ENCODE measurements at regions not wholly inside any gene's neighbourhood (a gene's known extent, or its start where the extent isn't known, plus 50 kb on each side); places are given as distances from the start of the nearest gene placed in this dataset.

DNA sequence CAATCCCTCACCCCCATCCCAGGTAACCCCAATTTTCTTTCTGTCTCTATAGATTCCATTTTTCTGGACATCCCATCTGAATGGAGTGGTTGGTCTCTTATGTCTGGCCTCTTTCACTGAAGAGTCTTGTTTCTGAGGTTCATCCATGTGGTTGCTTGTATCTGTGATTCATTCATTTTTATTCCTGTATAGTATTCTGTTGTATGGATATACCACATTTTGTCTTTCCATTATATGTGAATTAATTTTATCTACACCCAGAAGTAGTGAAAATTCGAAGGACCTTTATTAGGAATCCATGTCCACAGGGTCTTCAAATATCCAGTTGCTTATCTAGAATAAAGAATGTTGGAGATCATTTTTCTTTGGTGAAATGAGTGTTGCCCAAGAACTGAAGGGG lies 207.6 kb upstream of the MSX2 start:
- Histone ChIP-seq H3K4me1 (ENCODE audit: control insufficient read depth in 2 of 2, insufficient read depth in 2 of 2, low read length in 1 of 2) (no peaks in the 10 kb centered on the region), H3K36me3 (ENCODE audit: control insufficient read depth in 2 of 2, insufficient read depth in 2 of 2, low read length in 1 of 2) (no peaks in the 10 kb centered on the region), H3K27me3 (ENCODE audit: control insufficient read depth in 1 of 2, insufficient read depth in 2 of 2, low read length in 2 of 2) (no peaks in the 10 kb centered on the region), H3K27ac (ENCODE audit: low read depth in 2 of 2, low read length in 1 of 2) (no peak overlapping the region), H3K9me3 (ENCODE audit: control insufficient read depth in 2 of 2, insufficient read depth in 1 of 2, low read depth in 1 of 2, low read length in 1 of 2) (peaks cover 0 to 5% of the 10 kb centered on the region in 2 donors), H3K4me3 (ENCODE audit: low read depth in 1 of 2, low read length in 2 of 2) (no peak overlapping the region)
- 75 to 77% methylated on average over 1 of the region's 1 CpG for WGBS, 2 donors

DNA sequence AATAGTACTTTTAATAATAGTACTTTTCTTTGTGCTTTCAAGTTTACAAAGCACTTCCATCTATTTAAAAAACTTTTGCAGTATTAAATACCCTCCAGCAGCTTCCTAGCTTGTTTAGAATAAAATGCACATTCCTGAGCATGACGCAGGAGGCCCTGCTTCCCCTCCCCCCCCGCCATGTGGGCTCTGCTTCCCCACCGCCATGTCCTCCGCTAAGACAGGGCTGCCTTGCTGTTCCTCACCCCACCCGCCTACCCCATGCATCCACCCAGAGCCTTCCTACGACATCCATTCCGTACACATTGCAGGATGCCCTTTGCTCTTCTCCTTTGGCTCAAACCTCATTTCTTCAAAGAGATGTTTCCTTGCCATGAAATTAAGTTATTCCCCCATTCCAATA lies 205.9 kb upstream of the MSX2 start:
- no peaks in the 10 kb centered on the region for H3K27me3 ChIP-seq (ENCODE audit: control insufficient read depth in 1 of 2, insufficient read depth in 2 of 2, low read length in 2 of 2)
- H3K4me1 ChIP-seq (ENCODE audit: control insufficient read depth in 2 of 2, insufficient read depth in 2 of 2, low read length in 1 of 2) = no peaks in the 10 kb centered on the region
- no peak overlapping the region for H3K27ac ChIP-seq (ENCODE audit: low read depth in 2 of 2, low read length in 1 of 2)
- H3K9me3 ChIP-seq (ENCODE audit: control insufficient read depth in 2 of 2, insufficient read depth in 1 of 2, low read depth in 1 of 2, low read length in 1 of 2) = no peaks in the 10 kb centered on the region
- no peak overlapping the region for H3K4me3 ChIP-seq (ENCODE audit: low read depth in 1 of 2, low read length in 2 of 2)
- WGBS, 2 donors = 72 to 82% methylated on average over 7 of the region's 7 CpGs
- no peaks in the 10 kb centered on the region for H3K36me3 ChIP-seq (ENCODE audit: control insufficient read depth in 2 of 2, insufficient read depth in 2 of 2, low read length in 1 of 2)

DNA sequence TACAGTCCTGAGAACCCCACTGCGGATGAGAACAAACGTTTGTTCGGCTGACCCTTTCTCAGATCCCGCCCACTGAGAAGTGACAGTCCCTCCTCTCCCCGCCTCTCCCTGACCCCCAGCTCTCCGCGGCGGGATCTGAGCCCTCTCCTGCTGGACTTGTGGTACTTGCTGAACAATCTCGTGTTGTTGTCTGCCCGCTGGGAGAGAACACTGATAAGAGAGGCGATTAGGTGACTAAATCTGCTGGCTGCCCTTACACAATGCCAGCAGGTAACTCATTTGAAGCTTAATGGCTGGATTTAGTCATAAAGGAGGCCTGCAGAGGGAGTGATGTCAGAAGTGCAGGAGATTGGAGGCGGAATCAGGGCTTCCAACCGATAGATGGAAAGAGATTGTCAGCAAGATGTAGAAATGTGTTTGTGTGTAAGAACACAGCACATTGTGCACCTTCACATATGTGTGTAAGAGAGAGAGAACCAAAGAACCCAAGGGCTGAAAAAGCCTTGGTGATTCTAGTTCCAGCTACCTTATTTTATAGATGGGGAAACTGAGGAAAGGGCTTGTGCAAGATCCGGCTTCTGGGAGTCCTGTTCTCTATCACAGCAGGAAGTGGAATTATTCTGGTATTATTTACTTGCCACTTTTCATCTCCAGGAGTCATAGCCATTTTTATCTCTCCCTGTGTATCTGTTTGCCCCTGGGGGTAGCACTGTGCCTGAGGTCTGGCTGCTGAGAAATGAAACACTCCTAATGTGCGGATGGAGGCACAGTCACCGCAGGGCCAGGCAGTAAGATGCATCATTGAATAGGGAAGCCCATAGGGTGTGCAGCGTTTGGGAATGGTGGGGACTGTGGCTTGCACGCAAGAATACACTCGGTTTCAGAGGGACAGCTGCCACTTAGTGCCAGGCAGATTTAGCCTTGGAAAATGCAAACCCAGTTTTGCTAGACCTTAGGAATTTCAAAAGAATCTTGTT lies 203.7 kb upstream of the MSX2 start:
- Histone ChIP-seq H3K9me3 (ENCODE audit: control insufficient read depth in 2 of 2, insufficient read depth in 1 of 2, low read depth in 1 of 2, low read length in 1 of 2) (no peaks in the 10 kb centered on the region), H3K4me3 (ENCODE audit: low read depth in 1 of 2, low read length in 2 of 2) (no peak overlapping the region), H3K4me1 (ENCODE audit: control insufficient read depth in 2 of 2, insufficient read depth in 2 of 2, low read length in 1 of 2) (no peaks in the 10 kb centered on the region), H3K36me3 (ENCODE audit: control insufficient read depth in 2 of 2, insufficient read depth in 2 of 2, low read length in 1 of 2) (no peaks in the 10 kb centered on the region), H3K27me3 (ENCODE audit: control insufficient read depth in 1 of 2, insufficient read depth in 2 of 2, low read length in 2 of 2) (no peaks in the 10 kb centered on the region), H3K27ac (ENCODE audit: low read depth in 2 of 2, low read length in 1 of 2) (no peak overlapping the region)
- 55 to 68% methylated on average over 19 of the region's 19 CpGs for WGBS, 2 donors

DNA sequence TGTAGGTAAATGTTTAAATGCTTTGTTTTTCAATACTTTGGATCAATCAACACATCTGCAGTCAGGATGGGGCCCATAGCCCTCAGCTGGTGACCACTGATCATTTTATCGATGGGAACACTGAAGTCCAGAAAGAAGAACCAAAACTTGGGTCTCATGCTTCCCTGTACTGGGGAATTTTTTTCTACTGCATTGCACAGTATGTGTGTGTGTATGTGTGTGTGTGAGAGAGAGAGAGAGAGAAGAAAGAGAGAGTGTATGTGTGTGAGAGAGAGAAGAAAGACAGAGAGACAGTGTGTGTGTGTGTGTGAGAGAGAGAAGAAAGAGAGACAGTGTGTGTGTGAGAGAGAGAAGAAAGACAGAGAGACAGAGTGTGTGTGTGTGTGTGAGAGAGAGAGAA lies 202.9 kb upstream of the MSX2 start:
- no peaks in the 10 kb centered on the region for H3K36me3 ChIP-seq (ENCODE audit: control insufficient read depth in 2 of 2, insufficient read depth in 2 of 2, low read length in 1 of 2)
- H3K27ac ChIP-seq (ENCODE audit: low read depth in 2 of 2, low read length in 1 of 2) = no peak overlapping the region
- no peaks in the 10 kb centered on the region for H3K27me3 ChIP-seq (ENCODE audit: control insufficient read depth in 1 of 2, insufficient read depth in 2 of 2, low read length in 2 of 2)
- H3K4me1 ChIP-seq (ENCODE audit: control insufficient read depth in 2 of 2, insufficient read depth in 2 of 2, low read length in 1 of 2) = no peaks in the 10 kb centered on the region
- no peaks in the 10 kb centered on the region for H3K9me3 ChIP-seq (ENCODE audit: control insufficient read depth in 2 of 2, insufficient read depth in 1 of 2, low read depth in 1 of 2, low read length in 1 of 2)
- 91 to 92% methylated on average over 1 of the region's 1 CpG for WGBS, 2 donors
- no peak overlapping the region for H3K4me3 ChIP-seq (ENCODE audit: low read depth in 1 of 2, low read length in 2 of 2)

DNA sequence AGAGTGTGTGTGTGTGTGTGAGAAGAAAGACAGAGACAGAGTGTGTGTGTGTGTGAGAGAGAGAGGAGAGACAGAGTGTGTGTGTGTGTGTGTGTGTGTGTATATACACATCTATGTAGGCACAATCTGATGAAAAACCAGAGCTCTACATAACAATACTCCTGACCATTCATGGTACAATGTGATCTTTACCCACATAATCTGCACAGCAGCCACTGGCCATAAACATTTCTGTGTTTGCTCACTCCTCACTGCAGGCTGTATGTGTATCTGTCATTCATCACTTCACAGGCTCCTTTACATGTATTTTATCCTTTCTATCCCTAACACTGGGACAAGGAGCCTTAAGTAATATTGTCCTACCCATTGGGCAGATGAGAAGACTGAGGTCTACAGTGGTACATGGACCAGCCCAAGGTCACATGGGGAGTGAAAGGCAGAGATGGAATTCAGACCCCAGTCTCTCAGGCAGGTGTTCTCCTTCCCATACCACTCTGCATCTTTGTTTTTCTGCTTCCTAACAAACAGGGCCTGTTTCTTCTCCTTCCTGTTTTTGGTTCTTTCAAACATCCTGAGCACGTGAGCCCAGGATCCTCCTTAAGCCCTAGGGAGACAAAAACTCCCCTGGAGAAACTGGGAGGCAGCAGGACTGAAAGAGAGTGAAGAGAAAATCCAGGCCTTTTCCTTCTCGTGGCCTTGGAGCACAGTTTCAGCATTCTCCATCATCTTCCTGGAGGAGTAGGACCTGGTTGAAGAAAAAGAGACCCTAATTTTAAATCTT lies 201.7 kb upstream of the MSX2 start:
- 58% methylated on average over 2 of the region's 2 CpGs for WGBS, 2 donors
- no peak overlapping the region for H3K4me3 ChIP-seq (ENCODE audit: low read depth in 1 of 2, low read length in 2 of 2)
- no peak overlapping the region for H3K27ac ChIP-seq (ENCODE audit: low read depth in 2 of 2, low read length in 1 of 2)
- no peaks in the 10 kb centered on the region for H3K36me3 ChIP-seq (ENCODE audit: control insufficient read depth in 2 of 2, insufficient read depth in 2 of 2, low read length in 1 of 2)
- H3K4me1 ChIP-seq (ENCODE audit: control insufficient read depth in 2 of 2, insufficient read depth in 2 of 2, low read length in 1 of 2) = no peaks in the 10 kb centered on the region
- H3K9me3 ChIP-seq (ENCODE audit: control insufficient read depth in 2 of 2, insufficient read depth in 1 of 2, low read depth in 1 of 2, low read length in 1 of 2) = no peaks in the 10 kb centered on the region
- H3K27me3 ChIP-seq (ENCODE audit: control insufficient read depth in 1 of 2, insufficient read depth in 2 of 2, low read length in 2 of 2) = no peaks in the 10 kb centered on the region

DNA sequence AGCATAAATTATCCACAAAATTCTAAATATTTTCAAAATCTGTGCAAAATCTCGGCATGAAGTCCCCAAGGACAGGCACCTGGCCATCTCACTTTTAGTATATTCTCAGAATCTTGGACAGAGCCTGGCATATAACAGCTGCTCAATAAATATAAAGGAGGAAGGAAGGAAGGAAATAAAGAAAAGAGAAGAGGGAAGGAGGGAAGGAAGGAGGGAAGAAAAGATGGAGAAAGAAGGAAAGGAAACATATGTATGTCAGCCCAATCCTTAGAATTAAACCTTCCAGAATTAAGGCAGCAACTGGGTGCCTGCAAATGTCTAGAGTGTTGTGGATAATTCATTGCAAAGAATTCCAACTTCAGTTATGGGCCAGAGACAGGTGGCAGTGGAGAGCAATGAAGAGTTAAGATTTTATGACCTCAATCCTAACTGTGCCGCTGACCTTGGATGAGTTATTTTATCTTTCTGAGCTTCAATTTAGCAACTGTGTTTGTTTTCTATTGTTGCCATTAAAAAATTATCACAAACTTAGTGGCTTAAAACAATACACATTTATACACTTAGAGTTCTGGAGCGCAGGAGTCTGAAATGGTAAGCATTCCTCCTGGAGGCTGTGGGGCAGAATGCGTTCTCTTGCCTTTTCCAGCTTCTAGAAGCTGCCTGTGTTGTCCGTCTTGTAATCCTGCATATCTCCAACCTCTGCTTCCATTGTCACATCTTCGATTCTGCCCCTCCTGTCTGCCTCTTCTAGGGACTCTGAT lies 200.9 kb upstream of the MSX2 start:
- Histone ChIP-seq H3K4me3 (ENCODE audit: low read depth in 1 of 2, low read length in 2 of 2) (no peak overlapping the region), H3K27ac (ENCODE audit: low read depth in 2 of 2, low read length in 1 of 2) (no peak overlapping the region), H3K36me3 (ENCODE audit: control insufficient read depth in 2 of 2, insufficient read depth in 2 of 2, low read length in 1 of 2) (no peaks in the 10 kb centered on the region), H3K27me3 (ENCODE audit: control insufficient read depth in 1 of 2, insufficient read depth in 2 of 2, low read length in 2 of 2) (no peaks in the 10 kb centered on the region), H3K9me3 (ENCODE audit: control insufficient read depth in 2 of 2, insufficient read depth in 1 of 2, low read depth in 1 of 2, low read length in 1 of 2) (no peaks in the 10 kb centered on the region), H3K4me1 (ENCODE audit: control insufficient read depth in 2 of 2, insufficient read depth in 2 of 2, low read length in 1 of 2) (no peaks in the 10 kb centered on the region)
- WGBS, 2 donors = 62 to 75% methylated on average over 6 of the region's 6 CpGs

DNA sequence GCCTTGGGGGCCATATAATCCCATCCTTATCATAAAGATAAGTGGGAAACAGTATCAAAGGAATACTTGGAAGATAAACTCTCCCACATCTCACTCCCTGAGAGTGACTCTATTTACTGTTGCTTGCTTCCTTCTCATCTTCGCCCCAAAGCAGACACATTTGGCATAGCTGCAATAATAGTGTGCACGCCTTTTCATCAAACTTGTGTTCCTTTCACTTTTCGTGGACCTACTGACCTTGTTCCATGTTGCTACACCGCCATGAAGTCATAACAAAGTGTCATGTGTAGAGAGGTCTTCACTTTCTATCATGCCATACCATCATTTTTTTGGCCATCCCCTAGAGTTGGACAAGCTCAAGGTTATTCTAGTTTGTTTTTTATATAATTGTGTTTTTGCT lies 200.0 kb upstream of the MSX2 start:
- Histone ChIP-seq H3K9me3 (ENCODE audit: control insufficient read depth in 2 of 2, insufficient read depth in 1 of 2, low read depth in 1 of 2, low read length in 1 of 2) (no peaks in the 10 kb centered on the region), H3K27me3 (ENCODE audit: control insufficient read depth in 1 of 2, insufficient read depth in 2 of 2, low read length in 2 of 2) (no peaks in the 10 kb centered on the region), H3K27ac (ENCODE audit: low read depth in 2 of 2, low read length in 1 of 2) (no peak overlapping the region), H3K36me3 (ENCODE audit: control insufficient read depth in 2 of 2, insufficient read depth in 2 of 2, low read length in 1 of 2) (no peaks in the 10 kb centered on the region), H3K4me3 (ENCODE audit: low read depth in 1 of 2, low read length in 2 of 2) (no peak overlapping the region), H3K4me1 (ENCODE audit: control insufficient read depth in 2 of 2, insufficient read depth in 2 of 2, low read length in 1 of 2) (no peaks in the 10 kb centered on the region)
- WGBS, 2 donors = 72 to 79% methylated on average over 4 of the region's 4 CpGs

DNA sequence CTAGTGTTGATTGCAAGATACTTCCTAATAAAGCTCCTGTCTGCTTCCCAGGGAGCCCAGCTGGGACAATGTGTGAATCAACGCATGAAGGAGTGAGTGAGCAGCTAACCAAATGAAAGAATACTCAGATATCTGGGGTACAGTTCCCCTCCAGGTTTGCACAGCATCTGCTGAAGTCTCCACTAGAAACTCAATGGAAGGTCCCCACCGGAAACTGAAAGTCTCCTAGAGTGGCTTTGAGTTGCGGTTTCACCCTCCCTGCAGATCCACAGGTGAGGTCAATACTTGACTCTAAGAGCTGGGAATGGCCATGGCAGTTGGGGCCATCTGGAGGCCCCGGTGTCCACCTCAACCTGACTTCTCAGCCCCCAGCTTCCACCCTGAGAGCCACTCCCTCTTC lies 198.2 kb upstream of the MSX2 start:
- H3K9me3 ChIP-seq (ENCODE audit: control insufficient read depth in 2 of 2, insufficient read depth in 1 of 2, low read depth in 1 of 2, low read length in 1 of 2) = no peaks in the 10 kb centered on the region
- H3K27me3 ChIP-seq (ENCODE audit: control insufficient read depth in 1 of 2, insufficient read depth in 2 of 2, low read length in 2 of 2) = no peaks in the 10 kb centered on the region
- H3K36me3 ChIP-seq (ENCODE audit: control insufficient read depth in 2 of 2, insufficient read depth in 2 of 2, low read length in 1 of 2) = no peaks in the 10 kb centered on the region
- no peak overlapping the region for H3K4me3 ChIP-seq (ENCODE audit: low read depth in 1 of 2, low read length in 2 of 2)
- WGBS, 2 donors = 60 to 70% methylated on average over 4 of the region's 4 CpGs
- no peak overlapping the region for H3K27ac ChIP-seq (ENCODE audit: low read depth in 2 of 2, low read length in 1 of 2)
- H3K4me1 ChIP-seq (ENCODE audit: control insufficient read depth in 2 of 2, insufficient read depth in 2 of 2, low read length in 1 of 2) = no peaks in the 10 kb centered on the region

DNA sequence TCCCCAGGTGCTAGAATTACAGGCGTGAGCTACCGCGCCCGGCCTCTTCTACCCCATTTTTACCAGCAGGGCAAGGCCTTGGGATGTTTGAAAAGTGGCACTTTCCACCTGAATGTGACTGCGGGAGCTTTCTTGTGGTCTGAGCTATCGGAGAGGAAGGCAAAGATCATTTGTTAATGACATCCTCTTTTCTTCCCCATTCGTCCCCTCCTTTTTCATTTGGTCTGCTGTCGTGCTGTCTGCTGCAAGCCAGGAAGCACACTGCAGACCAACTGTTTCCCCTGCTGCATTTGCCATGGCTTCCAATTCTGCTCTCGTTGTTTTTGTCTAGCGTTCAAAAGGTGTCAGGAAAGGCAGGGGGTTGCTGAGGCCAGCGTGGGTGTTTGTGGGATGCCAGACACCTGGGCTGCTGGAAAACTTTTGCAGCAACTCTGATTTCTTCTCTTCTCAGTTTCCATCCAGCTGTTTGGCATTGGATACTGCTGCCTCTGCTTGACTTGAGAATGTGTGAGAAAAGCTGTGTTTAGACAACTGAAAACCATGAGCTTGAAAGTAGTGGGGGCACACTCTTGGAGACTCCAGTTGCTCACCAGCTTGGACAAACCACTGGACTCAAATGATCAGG lies 196.4 kb upstream of the MSX2 start:
- Histone ChIP-seq H3K4me1 (ENCODE audit: control insufficient read depth in 2 of 2, insufficient read depth in 2 of 2, low read length in 1 of 2) (peaks cover 0 to 7% of the 10 kb centered on the region in 2 donors), H3K9me3 (ENCODE audit: control insufficient read depth in 2 of 2, insufficient read depth in 1 of 2, low read depth in 1 of 2, low read length in 1 of 2) (no peaks in the 10 kb centered on the region), H3K4me3 (ENCODE audit: low read depth in 1 of 2, low read length in 2 of 2) (no peak overlapping the region), H3K27me3 (ENCODE audit: control insufficient read depth in 1 of 2, insufficient read depth in 2 of 2, low read length in 2 of 2) (no peaks in the 10 kb centered on the region), H3K27ac (ENCODE audit: low read depth in 2 of 2, low read length in 1 of 2) (no peak overlapping the region), H3K36me3 (ENCODE audit: control insufficient read depth in 2 of 2, insufficient read depth in 2 of 2, low read length in 1 of 2) (no peaks in the 10 kb centered on the region)
- 46 to 65% methylated on average over 11 of the region's 11 CpGs for WGBS, 2 donors
